Hematopoietic multipotent progenitor cell (in vitro differentiated cells): ENCODE measurements at regions not wholly inside any gene's neighbourhood (a gene's known extent, or its start where the extent isn't known, plus 50 kb on each side); places are given as distances from the start of the nearest gene placed in this dataset.

Experiments used
- DNase-seq, 3 donors: peaks; one replicate each; pipeline ENCODE4 v3.0.0-alpha.2; 2011 to 2015; ENCODE audit warnings: low read depth in 2 of 3, low spot score in 2 of 3

- DNase-seq = no peak
Measured at GRCh38 chr11:116239247-116239646, 533.5 kb downstream of the BUD13 start.

GRCh38 chr11:116234989-116235568, 537.7 kb downstream of the BUD13 start:
- no peak for DNase-seq

GRCh38 chr11:116233561-116233960, 539.2 kb downstream of the BUD13 start:
- DNase-seq = no peak

- no peak for DNase-seq
Measured at GRCh38 chr11:116232364-116232828, 540.4 kb downstream of the BUD13 start.

GRCh38 chr11:116231543-116231942, 541.2 kb downstream of the BUD13 start:
- DNase-seq = no peak

- no peak for DNase-seq
Measured at GRCh38 chr11:116230438-116230837, 542.3 kb downstream of the BUD13 start.

GRCh38 chr11:116229236-116229970, 543.4 kb downstream of the BUD13 start:
- DNase-seq = no peak

GRCh38 chr11:116226731-116227130, 546.1 kb downstream of the BUD13 start:
- DNase-seq = no peak

- no peak for DNase-seq
Measured at GRCh38 chr11:116225784-116226585, 546.8 kb downstream of the BUD13 start.

- no peak for DNase-seq
Measured at GRCh38 chr11:116225236-116225635, 547.6 kb downstream of the BUD13 start.

- no peak for DNase-seq
Measured at GRCh38 chr11:116224889-116225200, 547.9 kb downstream of the BUD13 start.

- DNase-seq = peak; percentile 1 to 59 (median 22)
Measured at GRCh38 chr11:116224154-116224888, 548.5 kb downstream of the BUD13 start.

GRCh38 chr11:116221351-116221750, 551.4 kb downstream of the BUD13 start:
- DNase-seq = no peak

- no peak for DNase-seq
Measured at GRCh38 chr11:116219171-116219635, 553.6 kb downstream of the BUD13 start.

GRCh38 chr11:116217441-116217840, 555.3 kb downstream of the BUD13 start:
- no peak for DNase-seq

GRCh38 chr11:116217006-116217405, 555.8 kb downstream of the BUD13 start:
- peak in 2 of 3 donors; percentile 7 to 45 for DNase-seq

- no peak for DNase-seq
Measured at GRCh38 chr11:116215471-116216113, 557.2 kb downstream of the BUD13 start.

GRCh38 chr11:116211147-116211546, 561.6 kb downstream of the BUD13 start:
- no peak for DNase-seq

- no peak for DNase-seq
Measured at GRCh38 chr11:116210663-116211062, 562.1 kb downstream of the BUD13 start.

GRCh38 chr11:116209255-116209654, 563.5 kb downstream of the BUD13 start:
- DNase-seq = no peak
